KG1 (cell line): ENCODE measurements at regions not wholly inside any gene's neighbourhood (a gene's known extent, or its start where the extent isn't known, plus 50 kb on each side); places are given as distances from the start of the nearest gene placed in this dataset.
"Not testable (repeated sequence)": the region's sequence is repeated elsewhere in the genome, so short reads cannot be mapped to it uniquely, and the experiment has no call there.

Experiments
- DNase-seq: peaks from one replicate; lab custom pipeline; 2025; lab: John Stamatoyannopoulos, UW

DNA sequence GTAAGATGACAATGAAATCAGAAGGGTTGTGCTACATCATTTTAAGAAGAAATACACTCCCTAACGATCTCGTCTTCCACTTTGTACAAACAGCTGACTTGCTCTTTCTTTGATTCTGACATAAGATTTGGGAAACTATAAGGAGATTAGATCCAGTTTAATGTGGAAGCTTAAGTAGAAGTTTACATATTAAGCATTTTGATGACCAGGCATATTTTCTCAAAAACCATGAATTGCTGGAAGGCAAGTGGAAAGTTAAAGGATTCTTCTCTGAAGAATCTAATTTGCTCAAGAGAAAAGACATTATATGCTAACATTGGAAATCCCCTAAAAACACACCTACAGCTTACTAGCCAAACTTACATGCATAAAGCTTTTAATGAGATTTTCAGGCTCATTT is 531.9 kb upstream of the PTPRD start:
- DNase-seq = no peak

DNA sequence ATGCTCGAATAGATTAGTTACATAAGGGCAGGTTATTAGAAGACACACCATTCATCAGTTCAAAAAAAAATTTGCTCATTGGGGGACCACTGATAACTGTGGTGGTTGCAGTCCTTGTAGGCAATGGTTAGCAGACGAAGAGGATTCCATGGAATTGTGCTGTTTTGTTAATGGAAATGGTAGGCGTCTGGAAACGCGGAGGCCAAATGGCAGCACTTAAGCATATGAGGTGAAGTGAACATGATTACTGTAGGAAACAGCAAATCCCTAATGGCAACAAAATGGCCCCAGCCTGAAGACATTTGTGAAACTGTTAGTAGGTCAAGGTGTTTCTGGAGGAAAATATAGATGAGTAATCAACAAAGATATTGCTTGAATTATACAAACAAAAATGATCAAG is 535.4 kb upstream of the PTPRD start:
- no peak for DNase-seq

DNA sequence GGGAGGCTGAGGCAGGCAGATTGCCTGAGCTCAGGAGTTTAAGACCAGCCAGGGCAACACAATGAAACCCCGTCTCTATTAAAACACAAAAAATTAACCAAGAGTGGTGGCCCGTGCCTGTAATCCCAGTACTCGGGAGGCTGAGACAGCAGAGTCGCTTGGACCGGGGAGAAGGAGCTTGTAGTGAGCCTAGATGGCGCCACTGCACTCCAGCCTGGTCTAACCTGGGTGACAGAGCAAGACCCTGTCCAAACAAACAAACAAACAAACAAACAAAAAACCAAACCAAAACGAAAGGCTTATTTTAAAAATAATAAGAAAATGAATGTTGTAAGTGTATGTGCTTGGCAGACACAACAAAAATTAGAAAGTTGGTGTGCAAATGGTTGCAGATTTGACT is 536.3 kb upstream of the PTPRD start:
- no peak for DNase-seq

DNA sequence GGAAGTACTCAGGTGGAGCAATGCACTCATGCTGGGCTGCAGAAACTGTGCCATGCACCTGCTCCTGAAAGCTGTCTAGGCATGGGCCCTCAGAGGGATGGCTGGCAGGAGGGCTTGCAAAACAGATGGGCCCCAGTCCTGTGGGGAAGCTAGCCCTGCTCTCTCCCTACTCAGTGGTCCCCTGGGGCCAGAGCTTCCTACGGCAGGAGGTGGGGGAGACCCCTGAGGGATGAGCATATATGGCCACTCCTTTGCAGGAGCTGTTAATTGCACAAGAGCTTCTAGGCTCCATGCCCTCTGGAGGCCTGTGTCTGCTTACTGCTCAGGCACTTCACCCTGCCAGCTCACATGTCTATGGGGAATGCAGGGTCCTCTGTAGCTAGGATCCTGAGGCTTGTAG is 545.3 kb upstream of the PTPRD start:
- DNase-seq = no peak

DNA sequence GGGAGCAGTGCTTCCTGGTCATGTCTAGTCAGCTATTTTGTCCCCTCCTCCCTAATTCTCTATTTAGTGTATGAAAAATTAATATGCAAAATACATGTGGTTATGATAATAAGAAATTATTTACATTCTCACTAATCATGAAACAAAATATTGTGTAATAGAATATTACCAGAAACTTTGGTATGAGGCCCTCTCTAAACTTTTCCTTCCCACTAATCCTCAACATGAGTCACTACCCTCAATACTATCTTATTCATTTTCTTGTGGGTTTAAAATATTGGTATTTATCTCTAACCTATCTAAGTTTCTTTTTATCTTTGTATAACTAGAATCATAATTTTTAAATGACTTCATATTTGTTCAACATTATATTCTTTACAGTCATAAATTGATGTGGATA is 545.9 kb upstream of the PTPRD start:
- no peak for DNase-seq

DNA sequence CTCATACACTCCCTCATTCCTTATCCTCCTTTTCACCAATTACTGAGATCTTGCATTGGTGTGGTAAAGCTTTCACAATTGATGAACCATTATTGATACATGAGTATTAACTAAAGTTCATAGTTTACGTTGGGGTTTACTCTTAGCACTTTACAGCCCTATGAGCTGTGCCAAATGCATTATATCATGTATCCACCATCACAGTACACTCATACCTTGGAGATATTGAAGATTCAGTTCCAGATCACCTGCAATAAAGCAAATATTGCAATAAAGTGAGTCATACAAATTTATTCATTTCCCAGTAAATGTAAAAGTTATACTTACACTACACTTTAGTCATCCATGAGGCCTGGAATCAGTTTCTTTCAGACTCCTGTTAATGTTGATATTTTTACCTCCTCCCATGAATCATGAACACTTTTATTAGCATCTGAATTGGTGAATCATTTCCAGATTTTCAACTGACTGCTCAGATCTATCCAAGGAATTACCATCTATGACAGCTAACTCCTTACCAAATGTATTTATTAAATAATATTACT is 546.6 kb upstream of the PTPRD start:
- DNase-seq = no peak

DNA sequence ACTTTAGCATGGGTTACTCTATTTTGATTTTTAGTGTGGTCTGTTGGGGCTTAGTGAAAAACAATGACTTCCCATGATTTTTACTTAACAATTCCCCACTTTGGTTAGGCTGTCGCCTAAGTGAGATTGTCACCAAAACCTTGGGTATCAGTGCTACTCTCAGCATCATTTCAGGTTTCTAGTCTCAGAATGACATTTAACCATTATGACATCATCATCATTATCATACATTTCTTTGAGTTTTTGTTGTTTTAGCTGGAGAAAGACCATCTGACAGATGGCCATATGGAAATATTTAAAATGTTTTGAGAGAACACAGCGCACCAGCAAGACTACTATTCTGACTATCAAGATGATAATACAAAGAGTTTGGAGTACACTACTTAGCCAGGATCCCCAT is 551.0 kb upstream of the PTPRD start:
- no peak for DNase-seq

DNA sequence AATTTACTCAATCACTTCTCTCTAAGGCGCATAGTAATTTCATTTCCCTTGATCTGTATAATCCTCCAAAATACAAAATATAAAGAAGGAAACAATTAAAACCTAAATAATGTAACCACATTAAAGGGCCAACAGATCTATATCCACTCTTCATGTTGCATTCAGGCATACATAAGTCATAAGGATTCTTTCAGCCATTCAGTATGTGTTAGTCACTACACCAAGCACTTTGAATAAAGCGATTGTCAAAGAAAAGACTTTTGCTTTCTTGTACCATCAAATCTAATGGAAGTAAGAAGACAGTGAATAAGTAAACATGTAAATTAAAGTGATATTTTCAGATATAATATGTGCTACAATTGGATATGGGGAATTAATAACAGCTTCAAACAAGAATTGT is 569.2 kb upstream of the PTPRD start:
- no peak for DNase-seq

DNA sequence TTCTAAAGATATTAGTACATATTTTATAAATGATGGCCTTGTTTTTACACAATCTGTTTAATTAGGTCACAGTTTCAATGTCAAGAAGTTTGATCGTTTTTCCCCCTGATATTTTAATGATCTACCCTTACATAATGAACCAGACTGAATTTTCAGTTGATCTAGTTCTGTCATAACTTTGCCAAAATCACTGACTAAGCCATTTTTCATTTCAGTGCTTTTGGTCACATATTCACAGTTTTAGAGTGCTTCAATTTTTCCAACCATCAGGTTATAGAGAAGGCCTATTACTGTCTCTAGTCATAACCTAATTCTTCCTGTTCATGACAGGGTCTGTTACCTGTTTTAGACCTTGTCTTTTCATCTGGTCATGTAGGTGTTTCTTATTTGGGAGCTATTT is 577.9 kb upstream of the PTPRD start:
- no peak for DNase-seq

DNA sequence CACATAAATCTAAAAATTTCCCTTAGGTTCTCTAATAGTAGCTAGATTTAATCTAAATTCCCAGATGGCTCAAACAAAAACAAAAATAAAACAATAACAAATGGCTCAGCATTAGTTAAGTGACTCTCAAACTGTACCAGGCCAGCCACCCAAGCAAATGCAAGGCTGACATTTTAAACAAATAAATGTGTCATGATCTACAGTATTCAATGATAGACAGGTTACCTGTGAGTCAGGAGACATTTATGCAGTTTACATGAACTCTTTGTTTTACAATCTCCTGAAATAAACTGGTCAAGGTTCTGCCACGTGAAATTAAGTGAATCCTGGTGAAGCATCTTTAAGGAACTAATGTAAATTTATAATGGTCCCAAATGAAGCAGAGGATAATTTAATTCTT is 580.2 kb upstream of the PTPRD start:
- DNase-seq = no peak

DNA sequence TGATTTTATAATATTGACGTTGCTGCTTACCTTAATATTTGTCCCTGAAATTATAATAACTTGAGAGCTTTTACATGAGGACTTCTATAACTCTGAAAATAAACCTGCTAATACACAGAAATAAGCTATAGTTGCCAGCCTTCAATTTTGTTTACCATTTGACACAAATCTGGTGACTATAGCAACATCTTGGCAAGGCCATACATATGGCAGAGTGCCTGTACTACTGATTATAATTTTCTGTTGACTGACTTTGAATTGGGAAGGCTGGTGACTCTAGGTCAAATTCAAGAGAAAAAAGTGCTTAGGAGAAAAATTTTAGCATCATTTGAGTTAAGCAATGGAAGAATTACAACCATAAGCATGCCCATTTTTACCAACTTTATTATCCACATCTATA is 581.4 kb upstream of the PTPRD start:
- DNase-seq = no peak

DNA sequence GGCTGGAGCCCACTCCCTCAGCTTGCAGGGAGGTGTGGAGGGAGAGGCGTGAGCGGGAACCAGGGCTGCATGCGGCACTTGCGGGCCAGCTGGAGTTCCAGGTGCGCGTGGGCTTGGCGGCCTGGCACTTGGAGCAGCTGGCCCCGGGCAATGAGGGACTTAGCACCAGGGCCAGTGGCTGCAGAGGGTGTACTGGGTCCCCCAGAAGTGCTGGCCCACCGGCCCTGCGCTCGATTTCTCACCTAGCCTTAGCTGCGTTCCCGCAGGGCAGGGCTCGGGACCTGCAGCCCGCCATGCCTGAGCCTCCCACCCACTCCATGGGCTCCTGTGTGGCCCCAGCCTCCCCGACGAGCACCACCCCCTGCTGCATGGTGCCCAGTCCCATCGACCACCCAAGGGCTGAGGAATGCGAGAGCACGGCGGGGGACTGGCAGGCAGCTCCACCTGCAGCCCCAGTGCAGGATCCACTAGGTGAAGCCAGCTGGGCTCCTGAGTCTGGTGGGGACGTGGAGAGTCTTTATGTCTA is 584.1 kb upstream of the PTPRD start:
- not testable (repeated sequence) for DNase-seq

DNA sequence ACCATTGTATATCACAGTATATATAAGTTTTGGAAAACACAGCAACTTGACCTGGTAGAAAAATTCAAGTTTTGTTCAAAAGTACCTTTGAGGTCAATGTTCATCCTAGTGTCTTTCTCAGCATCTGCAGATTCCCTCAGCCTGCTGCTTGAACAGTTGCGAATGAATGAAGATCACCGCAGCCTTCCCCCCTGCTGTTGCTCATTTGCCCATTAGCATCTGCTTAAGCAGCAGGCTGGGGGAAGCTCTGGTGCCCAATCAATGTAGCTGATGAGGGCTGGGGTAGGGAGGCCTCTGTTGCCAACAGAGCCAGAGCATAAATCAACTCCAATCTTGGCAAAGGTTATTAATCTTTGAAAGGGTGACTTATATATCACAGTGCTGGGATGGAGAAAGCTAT is 586.5 kb upstream of the PTPRD start:
- no peak for DNase-seq

DNA sequence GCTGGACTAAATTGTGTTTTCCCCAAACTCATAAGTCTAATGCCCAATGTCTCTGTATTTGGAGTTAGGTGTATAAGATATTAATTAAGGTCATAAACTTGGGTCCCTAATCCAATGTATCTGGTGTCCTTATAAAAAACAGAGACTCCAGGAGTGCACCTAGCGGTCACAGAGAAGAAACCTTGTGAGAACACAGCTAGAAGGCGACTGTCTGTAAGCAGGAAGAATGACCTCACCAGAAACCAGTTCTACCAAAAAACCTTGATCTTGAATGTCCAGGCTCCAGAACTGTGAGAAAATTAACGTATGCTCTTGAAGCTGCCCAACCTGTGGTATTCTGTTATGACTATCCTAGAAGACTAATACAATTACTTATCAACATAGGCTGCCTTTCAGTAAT is 591.7 kb upstream of the PTPRD start:
- DNase-seq = no peak

DNA sequence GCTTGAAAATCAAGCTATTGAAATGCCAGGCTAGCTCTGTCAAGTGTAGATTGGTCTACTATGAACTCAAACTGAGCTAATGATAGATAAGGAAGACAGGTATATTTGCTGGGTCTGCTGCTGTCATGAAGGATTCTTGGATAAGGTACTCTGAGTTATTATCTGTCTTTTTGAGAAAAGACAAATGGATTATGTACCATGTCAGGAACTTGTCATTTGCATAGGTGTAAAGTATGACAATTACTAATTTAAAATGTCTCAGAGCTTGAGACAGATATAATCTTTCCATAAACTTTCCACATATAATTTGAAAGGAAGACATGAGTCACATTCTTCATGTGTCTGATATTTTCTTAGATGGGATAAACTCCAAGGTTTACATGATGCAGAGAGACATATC is 594.1 kb upstream of the PTPRD start:
- no peak for DNase-seq

DNA sequence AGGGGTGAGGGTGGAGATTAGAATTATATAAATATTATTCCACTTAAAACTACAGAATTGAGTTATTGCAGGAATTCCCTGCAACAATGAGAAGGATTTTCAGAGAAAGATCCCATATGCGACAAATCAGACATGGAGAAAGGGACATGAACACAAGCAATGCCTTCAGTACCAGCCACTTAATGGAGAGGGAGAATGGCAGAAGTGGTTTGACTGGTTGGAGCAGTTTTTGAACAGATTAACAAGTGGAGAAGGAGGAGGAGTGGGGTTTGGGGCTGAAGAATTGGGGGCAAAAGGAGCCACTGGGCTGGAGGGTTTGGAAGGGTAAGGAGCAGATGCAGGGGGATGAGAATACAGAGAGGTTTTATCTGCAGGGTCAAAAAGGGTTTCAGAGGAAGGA is 620.9 kb upstream of the PTPRD start:
- no peak for DNase-seq

DNA sequence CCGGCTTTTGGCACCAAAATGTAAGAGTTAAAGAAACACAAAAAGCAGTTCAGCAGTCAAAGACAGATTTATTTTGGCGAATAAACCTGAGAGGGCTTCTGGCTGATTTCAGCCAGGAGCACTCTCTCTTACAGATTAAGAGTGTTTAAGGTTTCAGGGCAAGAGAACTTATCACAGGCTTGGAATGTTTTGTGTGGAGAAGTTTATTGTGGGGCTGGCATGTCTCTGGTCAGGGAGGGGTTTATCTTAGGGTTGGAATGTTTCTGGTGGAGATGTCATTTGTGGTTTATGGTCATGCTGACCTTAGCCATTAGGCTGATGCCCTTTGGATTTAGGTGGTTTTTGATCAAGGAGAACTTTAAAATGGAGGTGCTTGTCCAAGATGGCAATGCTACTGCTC is 622.3 kb upstream of the PTPRD start:
- no peak for DNase-seq

DNA sequence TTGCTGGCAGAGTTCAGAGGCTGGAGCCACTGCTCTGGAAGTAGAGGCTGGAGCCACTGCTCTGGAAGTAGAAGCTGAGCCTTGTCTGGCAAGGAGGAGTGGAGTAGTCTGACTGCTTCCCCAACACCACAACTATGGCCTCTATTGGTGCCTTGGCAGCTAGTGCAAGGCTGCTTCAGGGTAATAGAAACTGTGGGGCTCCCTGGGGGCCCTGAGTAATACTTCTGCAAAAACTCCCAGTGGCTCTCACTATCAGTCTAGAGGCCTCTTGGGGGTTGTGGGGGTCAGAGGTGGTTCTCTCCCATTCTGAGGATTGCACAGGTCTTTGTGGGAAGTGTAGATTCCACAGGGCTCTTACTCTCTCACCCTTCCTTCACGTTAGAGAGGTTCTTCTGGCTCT is 629.0 kb upstream of the PTPRD start:
- DNase-seq = no peak

DNA sequence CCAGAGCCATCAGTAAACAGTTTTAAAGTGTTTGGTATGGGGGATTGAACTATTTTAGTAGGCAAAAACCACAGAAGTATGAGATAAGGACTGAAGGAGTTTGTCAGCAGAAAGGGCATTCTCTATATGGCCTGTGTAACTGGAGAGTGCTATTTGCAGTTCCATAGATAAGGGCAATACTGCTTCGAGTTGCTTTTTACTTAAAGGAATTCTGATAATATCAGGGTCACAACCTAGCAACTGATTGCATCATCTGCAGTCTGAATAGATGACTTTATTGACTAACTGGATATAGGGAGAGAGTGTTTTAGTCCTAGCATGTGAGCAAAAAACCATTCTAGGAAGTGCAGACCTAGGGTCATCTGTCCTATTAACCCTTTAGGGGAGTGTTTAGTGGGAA is 645.2 kb upstream of the PTPRD start:
- no peak for DNase-seq

DNA sequence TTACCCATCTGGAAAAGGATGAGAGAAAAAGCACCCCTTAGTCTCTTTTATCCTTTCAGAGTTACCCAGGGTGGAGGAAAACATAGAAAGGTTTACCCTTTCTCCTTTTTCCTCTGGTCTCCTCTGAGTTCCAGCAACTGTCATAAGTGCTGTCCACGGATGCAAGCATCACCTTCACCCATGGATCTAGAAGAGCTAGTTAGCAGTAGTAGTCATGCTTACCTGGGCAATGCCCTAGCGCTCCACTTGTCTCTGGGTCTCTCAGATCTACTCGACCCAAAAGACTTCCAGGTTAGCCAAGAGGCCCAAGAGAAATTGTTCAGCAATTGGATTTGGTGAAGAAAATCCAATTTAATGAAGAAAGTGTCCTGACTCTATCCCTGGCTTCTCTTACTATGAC is 656.2 kb upstream of the PTPRD start:
- no peak for DNase-seq

DNA sequence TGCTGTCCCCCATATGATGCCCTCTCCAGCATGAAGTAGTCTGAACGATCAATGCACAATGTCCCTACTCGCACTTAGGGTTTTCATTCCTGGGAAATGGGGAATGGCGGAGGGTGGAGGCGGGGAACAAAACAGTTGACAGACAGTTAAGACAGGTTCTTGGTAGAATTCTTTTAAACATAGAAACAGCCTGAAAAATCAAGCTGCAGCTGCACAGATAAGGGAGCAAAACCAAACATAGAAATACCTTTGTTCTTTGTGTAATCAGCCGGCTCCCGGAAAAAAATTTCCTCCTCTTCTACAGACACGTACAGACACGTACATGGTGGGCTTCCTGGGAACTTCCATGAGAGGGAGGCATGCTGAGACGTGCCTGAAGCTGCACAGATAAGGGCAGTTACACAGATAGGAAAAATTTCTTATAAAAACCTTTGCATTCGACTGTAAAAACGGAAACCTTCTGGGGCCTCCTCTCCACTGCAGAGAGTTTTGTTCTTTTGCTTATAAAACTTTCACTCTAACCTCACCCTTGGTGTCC is 662.4 kb upstream of the PTPRD start:
- DNase-seq = no peak

DNA sequence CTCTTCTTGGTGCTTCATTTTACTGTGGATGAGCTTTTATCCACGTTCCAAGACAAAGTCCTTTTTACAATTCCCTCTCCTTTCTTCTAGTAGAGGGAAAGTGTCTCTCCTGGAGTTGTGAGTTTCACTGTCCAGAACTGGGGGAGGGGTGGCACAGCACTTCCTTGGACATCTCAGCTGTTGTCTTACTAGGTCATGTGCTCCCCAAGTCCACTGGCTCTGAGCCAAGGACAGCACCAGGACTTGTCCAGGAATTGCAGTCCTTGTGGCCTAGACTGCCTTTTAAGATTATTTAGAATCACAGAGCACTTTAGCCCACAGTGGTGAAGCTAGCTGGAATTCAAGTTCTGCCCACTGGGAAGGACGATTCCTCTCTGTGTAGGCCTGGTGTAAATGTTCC is 700.2 kb upstream of the PTPRD start:
- DNase-seq = no peak

DNA sequence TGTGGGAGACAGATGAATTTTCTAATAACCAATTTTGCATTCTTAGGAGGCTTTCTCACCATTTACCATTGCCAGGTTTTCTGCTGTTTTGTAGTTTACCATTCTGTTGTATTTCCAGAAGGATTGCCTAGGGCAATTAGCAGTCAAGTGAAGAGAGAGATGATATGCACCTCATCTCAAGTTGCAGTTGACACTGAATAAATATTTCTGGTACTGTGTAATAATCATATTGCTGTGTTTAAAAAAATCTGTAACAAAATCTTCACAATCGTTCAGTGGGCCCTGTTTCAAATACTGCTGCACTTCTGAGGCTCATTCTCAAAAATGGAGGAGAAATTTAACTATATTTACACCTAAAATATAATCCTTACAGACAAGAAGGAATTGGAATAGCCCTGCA is 706.1 kb upstream of the PTPRD start:
- no peak for DNase-seq

DNA sequence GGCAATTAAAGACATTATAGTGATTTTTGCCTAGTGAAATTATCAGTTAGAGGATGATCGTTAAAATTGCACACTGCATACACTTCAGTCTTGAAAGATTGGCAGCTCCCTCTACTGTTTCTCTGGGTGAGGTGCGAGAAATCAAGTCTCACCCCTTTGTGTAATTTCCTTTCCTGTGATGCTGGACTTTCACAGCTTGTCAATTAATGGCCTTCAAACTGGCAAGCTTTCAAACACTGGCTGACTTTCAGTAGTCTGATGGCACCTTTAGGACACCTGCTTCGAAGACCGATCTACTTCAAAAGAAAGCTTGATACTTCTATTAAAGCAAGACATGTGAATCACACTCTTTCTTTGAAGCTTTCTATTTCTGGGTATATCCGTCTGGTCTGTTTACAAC is 706.7 kb upstream of the PTPRD start:
- no peak for DNase-seq

DNA sequence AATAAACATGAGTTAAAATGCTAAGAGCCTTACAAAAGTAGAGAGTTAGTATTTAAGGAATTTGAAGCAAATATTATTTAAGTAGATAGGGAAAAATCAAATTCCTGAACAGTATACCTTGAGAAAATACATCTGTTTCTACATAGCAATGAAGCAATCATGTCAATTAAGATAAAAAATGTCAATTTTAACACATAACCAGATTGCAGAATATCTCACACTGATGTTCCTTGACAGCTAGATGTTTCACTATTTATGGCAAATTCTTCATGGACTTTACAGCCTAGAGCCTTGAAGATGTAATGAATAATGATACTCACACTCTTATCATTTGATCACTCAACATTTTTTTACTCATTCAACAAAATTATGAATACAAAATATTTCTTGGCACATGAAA is 708.2 kb upstream of the PTPRD start:
- DNase-seq = no peak
